ENCODE measurements at regions not wholly inside any gene's neighbourhood (a gene's known extent, or its start where the extent isn't known, plus 50 kb on each side); places are given as distances from the start of the nearest gene placed in this dataset.

DNA sequence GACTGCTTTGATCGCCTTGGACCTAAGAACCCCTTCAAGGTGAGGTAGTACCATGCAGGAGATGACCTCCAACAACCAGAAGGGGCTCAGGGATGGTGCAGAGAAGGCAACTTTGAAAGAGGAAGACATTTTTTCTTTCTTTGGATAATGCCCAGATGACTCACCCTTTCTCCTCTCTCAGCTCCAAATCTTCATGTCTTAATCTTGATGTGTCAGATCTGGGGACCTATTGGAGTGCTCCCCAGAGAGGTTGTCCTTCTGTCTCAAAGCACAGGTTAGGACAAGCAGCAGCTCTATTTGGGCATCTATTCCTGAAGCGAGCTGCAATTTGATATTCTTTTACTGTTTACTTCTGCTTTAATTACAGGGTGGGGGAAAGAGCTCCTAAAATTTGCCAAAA is 229.9 kb upstream of the MAP3K1 start:
- ATAC-seq (peak; percentile 6), DNase-seq (ENCODE audit: missing footprints) (no peak)
- intact Hi-C loops (cut with DNase I), result loop anchor here (5.0 to 10.0 kb wide), 2 partner anchors 109 to 313 kb away; no protein-coding TSS in a partner anchor

DNA sequence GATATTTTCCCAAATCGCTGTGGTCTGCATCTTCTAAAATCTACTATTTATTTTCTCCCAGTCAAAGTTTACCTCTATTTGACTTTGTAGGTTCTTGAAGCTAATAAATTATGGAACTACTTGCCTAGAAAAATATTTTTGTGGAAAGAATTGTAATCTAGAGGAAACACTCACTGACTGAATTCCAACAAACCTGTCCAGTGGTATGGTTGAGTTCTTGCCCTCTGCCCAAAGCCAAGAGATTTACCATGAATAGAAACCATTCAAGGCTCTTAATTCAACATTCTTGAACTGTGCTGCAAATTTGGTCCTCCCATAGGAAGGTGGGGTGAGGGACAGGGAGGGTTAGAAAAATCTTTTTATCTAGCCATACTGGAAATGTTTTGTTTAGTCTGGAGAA is 233.9 kb upstream of the MAP3K1 start:
- intact Hi-C loops (cut with DNase I), result loop anchor here (10.0 kb wide), 1 partner anchor 113 kb away; no protein-coding TSS in a partner anchor
- ATAC-seq, result no peak
- no peak for DNase-seq (ENCODE audit: missing footprints)

DNA sequence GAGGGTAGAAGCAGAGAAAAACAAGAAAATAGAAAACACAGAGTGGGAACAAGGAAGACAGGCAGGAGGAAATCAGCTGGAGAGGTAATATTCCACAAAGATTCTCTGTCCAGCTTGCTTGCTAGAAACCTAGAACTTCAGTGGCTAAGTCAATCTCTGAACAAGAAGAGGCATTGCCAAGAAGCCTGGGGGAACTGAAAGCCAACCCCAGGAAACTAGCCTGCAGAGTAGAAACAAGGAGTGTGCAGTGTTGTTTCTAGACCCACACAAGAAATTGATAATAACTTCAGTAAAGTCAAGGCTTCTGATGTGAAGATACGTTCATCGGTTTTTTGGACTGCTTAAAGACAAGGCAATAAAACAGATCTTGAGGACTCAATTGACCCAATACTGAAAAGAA is 234.5 kb upstream of the MAP3K1 start:
- ATAC-seq (no peak), DNase-seq (ENCODE audit: missing footprints) (no peak)
- intact Hi-C loops (cut with DNase I), result loop anchor here (10.0 kb wide), 1 partner anchor 114 kb away; no protein-coding TSS in a partner anchor

DNA sequence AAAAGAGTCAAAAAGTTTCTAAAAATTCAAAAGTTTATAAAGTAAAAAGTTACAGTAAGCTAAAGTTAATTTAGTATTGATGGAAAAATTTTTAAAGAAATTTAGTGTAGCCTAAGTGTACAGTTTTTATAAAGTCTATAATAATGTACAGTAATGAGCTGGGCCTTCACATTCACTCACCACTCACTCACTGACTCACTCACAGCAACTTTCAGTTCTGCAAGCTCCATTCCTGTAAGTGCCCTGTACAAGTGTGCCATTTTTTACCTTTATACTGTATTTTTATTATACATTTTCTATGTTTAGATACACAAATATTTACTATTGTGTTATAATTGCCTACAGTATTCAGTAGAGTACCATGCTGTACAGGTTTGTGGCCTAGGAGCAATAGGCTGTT is 239.5 kb upstream of the MAP3K1 start:
- intact Hi-C loops (cut with DNase I), result no loop called here
- DNase-seq (ENCODE audit: missing footprints) (no peak), ATAC-seq (no peak)

DNA sequence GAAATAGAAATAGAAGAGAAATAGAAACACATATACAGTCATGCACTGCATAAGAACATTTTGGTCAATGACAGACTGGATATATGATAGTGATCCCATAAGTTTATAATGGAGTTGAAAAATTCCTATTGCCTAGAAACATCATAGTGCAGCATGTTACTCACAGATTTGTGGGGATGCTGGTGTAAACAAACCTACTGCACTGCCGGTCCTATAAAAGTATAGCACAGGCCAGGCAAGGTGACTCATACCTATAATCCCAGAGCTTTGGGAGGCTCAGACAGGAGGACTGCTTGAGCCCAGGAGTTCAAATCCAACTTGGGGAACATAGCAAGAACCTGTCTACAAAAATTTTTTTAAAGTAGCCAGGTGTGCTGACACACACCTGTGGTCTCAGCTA is 240.6 kb upstream of the MAP3K1 start:
- intact Hi-C loops (cut with DNase I), result no loop called here
- DNase-seq (ENCODE audit: missing footprints) (no peak), ATAC-seq (no peak)

DNA sequence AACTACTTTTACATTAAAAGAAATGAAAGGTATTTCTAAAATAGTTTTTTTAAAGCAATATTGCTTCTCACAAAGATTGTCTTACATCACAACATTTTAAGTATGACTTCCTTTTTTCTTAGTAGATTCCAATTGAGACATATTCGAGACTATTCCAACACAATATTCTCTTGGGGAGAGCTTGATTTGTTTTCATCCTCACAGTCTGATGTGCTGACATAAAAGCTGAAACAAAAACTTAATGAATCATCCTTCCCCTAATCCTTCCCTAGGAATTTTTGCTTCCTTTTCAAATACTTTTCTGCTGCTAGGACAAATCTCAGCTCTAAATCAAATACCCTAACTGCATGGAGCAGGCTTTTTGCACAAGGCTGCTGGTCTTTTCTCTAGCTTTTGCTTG is 245.8 kb upstream of the MAP3K1 start:
- intact Hi-C loops (cut with DNase I), result no loop called here
- peak; percentile 78 for ATAC-seq
- no peak for DNase-seq (ENCODE audit: missing footprints)

DNA sequence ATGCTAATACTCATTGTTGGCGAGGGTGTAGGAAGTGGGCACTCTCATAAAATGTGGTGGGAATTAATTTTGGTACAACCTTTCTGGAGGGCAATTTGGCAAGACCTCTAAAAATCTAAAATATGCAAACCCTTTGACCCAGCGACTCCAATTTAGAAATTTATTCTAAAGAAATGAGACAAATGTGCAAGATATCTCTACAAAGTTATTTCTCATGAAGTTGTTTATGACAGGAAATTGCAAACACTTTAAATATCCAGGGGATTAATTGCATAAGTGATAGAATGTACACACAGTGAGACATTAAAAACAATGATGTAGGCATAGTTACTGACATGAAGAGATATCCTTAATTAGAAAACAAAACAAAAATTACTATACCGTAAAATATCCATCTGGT is 246.3 kb upstream of the MAP3K1 start:
- intact Hi-C loops (cut with DNase I), result no loop called here

DNA sequence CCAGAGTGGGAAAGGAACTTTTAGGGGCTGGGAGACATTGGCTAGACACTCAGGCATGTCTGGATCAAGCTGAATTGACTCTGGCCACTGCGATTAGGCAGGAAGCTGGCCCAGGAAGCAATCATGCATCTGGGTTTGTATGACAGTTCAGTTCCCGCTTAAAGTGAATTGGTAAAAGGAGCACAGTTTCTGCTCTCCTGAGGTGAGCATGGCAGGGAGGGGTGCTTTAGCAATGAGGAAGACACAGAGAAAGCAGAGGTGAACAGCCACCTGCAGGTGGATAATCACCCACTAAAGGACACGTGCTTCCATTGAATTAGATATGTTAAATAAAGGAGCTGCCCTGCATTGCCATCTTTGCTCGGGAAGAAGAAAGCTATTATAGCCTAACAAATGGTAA is 248.1 kb upstream of the MAP3K1 start:
- intact Hi-C loops (cut with DNase I), result no loop called here
- ATAC-seq, result no peak
- DNase-seq (ENCODE audit: missing footprints), result no peak

More for the DNA sequence above, 246.3 kb upstream of the MAP3K1 start:
- DNase-seq (ENCODE audit: missing footprints) (no peak), ATAC-seq (no peak)

DNA sequence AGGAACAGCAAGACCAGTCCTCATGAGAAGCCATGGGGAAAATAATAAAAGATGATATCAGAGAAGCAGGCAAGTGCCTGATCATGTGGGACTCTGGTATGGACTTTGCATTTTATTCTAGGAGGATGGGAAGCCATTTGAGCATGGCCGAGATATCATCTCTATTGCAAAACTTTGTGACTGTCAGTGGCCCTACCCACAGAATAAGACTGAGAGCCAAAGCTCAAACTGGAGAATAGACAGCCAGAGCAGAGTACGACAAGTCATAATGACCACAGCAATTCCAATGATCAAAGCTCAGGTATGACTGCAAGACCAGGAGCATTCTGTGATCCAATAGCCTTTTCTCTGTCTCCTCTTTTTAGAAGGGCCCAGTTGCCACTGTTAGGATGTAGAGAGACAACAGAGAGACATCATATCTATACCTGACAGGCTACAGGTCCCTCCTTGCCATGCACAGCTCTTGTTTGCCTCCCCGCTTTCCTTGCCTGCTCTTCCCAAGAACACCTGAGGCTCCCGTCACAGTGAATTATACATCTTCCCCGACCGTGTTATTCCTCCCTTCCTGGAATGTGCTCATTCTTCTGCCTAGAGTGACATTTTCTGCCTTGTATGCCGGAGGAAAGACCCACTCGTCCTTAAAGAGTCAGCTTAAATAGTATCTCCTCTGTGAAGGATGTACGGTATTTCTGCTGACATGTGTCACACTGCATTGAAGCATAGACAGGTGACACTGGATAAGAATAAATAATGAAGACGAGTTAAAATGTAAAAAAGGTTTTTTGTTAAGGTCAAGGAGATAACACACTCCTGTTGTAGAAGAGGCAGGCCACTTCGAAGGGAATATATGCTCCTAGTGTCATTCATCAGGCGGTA is 248.7 kb upstream of the MAP3K1 start:
- intact Hi-C loops (cut with DNase I), result no loop called here
- ATAC-seq, result no peak

DNA sequence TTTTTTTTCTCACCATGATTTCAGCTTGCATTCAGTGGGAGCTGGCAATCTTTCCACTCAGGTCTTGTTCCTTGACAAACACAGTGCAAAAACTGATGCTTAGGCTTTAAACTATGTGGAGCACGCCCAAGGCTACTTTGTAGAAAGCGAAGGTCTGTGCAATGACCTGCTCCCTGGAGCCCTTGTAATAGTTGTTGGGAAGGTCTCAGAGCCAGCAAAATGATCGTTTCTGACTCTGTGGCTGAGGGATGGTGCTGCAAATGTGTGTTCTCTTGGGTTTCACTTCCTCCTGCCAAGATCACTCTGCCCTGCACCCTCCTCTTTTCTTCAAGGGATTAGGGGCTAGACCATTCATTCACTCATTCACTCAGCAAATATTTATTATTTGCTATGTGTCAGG is 249.7 kb upstream of the MAP3K1 start:
- intact Hi-C loops (cut with DNase I), result no loop called here
- ATAC-seq (no peak), DNase-seq (ENCODE audit: missing footprints) (no peak)

More for the DNA sequence above, 248.7 kb upstream of the MAP3K1 start:
- no peak for DNase-seq (ENCODE audit: missing footprints)

DNA sequence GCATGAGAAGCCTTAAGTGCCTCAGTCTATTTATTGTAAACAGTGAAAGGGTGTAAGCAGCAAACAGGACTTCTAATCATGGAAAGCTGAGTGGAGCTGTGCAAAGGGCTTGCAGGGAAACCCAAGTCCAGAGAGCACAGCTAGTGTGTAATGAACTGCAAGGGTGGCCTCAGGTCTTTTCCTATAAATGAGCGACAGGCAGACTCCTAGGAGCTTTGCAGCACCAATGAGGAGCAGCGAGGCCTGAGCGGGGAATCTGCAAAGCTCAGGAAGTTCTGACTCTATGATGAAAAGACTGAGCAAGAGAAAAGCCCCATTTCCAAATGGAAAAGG is 250.1 kb upstream of the MAP3K1 start:
- intact Hi-C loops (cut with DNase I), result no loop called here
- DNase-seq (ENCODE audit: missing footprints) (no peak), ATAC-seq (no peak)

DNA sequence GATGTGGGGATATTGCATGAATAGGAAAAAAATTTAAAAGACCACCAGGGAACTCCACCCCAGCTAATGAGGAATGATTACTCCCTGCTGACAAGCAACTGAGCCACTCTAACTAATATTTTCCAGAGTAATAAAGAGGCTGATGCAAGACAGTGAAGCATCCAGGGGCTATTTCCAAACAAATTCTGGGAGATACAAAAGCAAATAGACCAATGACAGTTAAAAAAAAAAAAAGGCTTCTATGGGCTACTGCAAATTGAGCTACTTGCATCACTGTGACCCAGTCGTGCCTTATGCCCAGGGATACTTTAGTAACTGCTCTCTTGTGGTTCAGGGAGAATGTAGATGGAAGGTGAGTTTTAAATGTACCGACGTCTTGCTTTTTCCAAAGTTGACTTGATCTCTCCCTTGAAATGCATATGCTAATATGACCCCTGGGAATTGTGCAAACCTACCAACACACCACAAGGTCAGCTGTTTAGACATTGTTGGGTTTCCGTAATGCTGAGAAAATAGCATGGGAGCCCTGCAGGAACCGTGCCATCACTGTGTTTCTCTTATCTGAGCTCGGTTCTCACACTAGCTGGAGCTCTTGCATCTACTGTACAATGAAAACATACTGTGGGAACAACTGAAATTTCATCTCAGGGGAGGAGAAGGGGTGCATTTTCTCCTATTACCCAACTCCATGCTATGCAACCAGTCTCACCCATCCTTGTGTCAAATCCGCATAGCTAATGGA is 250.6 kb upstream of the MAP3K1 start:
- ATAC-seq (peak; percentile 37), DNase-seq (ENCODE audit: missing footprints) (no peak)
- intact Hi-C loops (cut with DNase I), result no loop called here

DNA sequence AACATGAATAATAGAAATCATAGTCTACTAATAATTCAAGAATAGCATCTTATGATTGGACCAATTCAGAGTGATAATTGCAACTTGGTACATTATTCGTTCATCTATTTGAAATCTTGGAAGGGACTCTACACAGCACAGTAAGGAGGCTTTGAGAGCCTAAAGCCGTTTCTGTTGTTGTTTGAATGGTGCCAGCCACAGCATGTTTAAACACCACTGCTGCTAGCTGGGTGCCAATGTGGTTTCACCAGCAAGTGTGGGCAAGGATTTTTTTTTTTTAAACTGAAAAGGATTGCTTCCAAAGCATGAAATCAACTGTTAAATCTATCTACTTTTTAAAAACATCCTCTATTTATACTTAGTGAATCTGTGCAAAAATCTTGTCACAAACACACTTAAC is 253.9 kb upstream of the MAP3K1 start:
- intact Hi-C loops (cut with DNase I), result no loop called here
- DNase-seq (ENCODE audit: missing footprints), result no peak
- ATAC-seq, result no peak

DNA sequence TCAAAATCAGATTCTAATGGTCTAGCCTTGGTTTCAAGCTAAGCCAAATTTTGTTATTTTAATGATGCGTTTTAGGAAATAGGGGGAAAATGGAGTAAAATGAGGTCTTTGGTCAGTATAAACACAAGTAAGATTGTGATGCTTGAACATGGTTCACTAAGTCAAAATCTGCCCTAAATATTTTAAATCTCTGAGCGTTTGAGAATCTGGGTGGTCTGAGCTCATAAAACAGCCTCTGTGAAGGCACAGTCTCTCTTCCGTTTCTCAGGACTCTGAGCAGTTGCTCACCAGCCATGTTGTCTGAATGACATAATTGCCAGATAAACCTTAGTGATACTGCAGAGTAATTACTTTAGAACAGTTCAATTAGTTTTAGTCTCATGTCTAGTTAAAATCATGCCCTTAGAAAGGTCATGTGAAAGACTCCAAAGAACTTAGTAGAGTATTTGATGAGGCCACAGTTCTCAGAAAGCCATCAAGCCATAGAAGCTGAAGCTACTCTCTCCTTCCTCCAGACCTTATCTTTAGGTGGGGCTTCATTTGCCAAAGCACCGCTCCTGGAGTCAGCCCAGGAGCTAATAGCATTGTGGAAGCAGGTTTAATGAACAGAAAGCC is 257.1 kb upstream of the MAP3K1 start:
- ATAC-seq, result no peak
- intact Hi-C loops (cut with DNase I), result no loop called here
- no peak for DNase-seq (ENCODE audit: missing footprints)

DNA sequence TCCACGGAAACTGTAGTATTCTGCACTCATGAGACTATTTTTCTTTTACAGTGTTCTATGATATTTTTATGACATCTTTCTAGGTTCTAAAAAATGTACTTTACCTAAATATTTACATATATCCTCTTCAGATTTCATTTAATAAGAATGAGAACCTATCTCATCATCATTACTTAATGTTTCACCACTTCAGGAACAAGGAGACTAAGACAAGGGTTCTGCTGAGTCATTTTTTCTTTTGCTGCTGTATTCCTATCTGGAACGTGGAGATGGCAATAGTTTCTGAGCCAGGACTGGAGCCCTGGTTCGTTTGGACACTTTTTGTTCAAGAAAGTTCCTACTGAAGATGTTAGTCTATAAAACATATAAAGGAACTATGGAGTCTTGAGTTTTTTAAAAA is 258.2 kb upstream of the MAP3K1 start:
- ATAC-seq (no peak), DNase-seq (ENCODE audit: missing footprints) (no peak)
- intact Hi-C loops (cut with DNase I), result no loop called here

DNA sequence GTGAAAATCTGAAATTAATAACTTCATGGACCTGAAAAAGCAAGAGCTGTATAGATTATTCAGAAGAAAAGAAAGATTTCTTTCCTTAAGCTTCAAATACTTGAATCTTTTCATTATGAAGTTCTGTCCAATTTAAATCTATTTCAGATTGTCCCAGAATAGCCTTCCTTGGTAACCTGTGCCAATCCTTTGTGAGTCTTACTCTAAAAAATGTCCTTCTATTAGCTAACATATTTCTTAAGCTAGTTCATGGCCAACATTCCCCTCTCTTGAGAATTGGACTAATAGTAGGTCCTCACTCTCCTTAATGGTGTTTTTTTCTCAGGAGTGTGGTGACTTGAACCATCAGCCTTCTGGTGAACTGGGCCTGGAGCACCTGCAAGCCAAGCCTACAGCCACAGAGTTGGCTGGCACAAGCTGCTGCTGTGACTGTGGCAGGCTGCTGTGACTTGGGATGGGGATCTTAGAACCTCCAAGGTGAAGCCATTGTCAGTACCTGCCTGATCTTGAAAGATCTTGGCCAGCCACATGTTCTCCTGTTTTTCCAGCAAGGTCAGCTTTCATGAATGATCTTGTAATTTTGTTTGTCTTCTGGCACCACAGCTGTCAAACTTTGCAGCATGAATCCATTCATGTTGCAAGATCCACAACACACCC is 262.6 kb upstream of the MAP3K1 start:
- no peak for ATAC-seq
- intact Hi-C loops (cut with DNase I), result no loop called here
- DNase-seq (ENCODE audit: missing footprints), result no peak

DNA sequence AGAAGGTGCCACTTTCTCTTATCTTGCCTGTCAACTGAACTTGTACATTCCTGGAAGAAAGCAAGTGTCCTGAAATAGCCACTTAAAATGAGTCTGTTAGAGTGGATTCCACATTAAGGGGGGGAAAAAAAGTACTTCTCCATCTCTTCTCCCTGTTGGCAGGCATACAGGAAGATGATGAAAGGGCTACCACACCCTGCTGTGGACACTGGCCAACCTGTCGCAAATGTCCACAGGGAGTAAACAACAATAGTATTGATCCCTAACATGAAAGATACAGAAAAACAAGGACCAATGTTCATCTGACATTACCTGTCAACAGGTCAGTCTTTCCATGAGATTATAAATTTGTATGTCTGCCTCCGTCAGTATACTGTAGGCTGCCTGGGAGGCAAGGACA is 265.1 kb upstream of the MAP3K1 start:
- no peak for DNase-seq (ENCODE audit: missing footprints)
- no peak for ATAC-seq
- intact Hi-C loops (cut with DNase I), result no loop called here

DNA sequence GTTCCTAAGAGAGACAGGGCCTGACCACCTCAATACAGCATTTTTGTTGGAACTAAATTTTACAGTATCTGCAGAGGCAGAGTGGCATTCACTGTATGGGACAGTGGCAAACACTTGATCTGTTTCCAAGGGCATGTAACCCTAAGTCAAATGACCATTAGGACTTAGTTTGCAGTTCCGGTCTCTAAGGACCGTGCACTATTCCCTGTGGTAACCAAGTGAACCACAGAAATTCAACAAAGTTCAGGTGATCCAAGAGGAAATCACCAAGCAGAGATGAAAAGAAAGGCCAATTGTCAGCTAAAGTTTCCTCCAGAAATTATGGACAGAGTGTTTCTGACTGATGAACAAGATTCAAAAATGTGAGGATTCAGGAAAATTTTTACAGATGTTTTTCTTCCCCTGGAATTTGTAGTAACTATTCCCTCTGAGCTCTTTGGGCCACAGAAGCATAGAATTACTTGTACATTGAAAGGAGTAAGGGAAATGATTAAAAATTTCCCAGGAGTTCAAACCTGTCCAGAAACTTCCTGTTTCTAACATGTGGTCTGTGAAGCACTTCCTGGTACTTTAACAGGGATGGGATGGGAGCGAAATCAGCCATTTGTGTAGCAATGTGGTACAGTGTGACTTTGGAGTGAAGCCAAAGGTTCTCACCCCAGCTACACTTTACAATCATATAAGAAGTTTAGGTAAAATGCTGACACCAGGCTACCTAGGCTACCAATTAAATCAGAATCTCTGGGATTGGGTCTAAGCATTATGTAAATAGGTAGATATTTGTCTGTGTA is 266.1 kb upstream of the MAP3K1 start:
- intact Hi-C loops (cut with DNase I), result no loop called here
- ATAC-seq (no peak), DNase-seq (ENCODE audit: missing footprints) (no peak)

DNA sequence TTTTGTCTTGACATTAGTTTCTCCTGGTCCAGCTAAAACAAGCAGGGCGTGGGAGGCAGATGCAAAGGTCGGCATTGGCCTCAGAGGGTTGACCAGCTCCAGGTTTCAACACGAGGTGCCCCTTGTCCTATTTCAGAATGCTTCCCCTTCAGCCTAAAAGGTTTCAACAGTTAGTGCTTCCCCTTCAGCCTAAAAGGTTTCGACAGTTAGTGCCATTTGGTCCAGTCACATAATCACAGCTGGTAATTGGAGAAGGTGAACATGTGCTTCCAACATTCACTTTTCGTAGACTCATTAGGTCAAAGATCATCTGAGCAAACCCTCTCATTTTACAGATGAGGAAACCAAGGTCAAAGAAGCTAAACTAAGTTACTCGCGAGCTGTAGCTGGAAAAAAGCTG is 270.3 kb upstream of the MAP3K1 start:
- ATAC-seq, result no peak
- intact Hi-C loops (cut with DNase I), result no loop called here

More for the DNA sequence above, 270.3 kb upstream of the MAP3K1 start:
- no peak for DNase-seq (ENCODE audit: missing footprints)
